Activated T-cell treated with anti-CD3 and anti-CD28 coated beads, Interleukin-2, amount 50 U/mL, for 72 hours (primary cell): ENCODE measurements at regions not wholly inside any gene's neighbourhood (a gene's known extent, or its start where the extent isn't known, plus 50 kb on each side); places are given as distances from the start of the nearest gene placed in this dataset.

ENCODE experiments used
- ATAC-seq, 2 donors: fragments of 150-1000 bp; cut with Tn5 transposase; replicated peaks in 1 of 2; 2 replicates each; pipeline ENCODE4 v1.10.0; 2021; ENCODE audit warnings: moderate library complexity in 2 of 2, mild to moderate bottlenecking in 1 of 2
- DNase-seq, 2 donors: peaks; one replicate each; pipeline ENCODE4 v3.0.0; 2021 to 2022; ENCODE audit warnings: mixed read lengths in 1 of 2
- H3K27ac Mint-ChIP-seq: one replicate; pipeline ENCODE4 v1.8.0; 2022; ENCODE audit warnings: mild to moderate bottlenecking, moderate library complexity, mixed read lengths
- H3K27me3 Mint-ChIP-seq: one replicate; pipeline ENCODE4 v1.8.0; 2022; ENCODE audit warnings: low read depth, mixed read lengths
- H3K36me3 Mint-ChIP-seq, 2 donors: one replicate each; pipeline ENCODE4 v1.8.0; 2022; ENCODE audit warnings: mixed read lengths in 2 of 2, mild to moderate bottlenecking in 1 of 2; ENCODE audit not compliant: insufficient read depth in 2 of 2
- H3K4me1 Mint-ChIP-seq: one replicate; pipeline ENCODE4 v1.8.0; 2022; ENCODE audit warnings: low read depth, mixed read lengths
- H3K4me3 Mint-ChIP-seq, 2 donors: one replicate each; pipeline ENCODE4 v1.8.0; 2022; ENCODE audit warnings: mild to moderate bottlenecking in 2 of 2, mixed read lengths in 2 of 2, moderate library complexity in 2 of 2
- H3K9me3 Mint-ChIP-seq, 2 donors: one replicate each; pipeline ENCODE4 v1.8.0; 2022; ENCODE audit warnings: mixed read lengths in 2 of 2

DNA sequence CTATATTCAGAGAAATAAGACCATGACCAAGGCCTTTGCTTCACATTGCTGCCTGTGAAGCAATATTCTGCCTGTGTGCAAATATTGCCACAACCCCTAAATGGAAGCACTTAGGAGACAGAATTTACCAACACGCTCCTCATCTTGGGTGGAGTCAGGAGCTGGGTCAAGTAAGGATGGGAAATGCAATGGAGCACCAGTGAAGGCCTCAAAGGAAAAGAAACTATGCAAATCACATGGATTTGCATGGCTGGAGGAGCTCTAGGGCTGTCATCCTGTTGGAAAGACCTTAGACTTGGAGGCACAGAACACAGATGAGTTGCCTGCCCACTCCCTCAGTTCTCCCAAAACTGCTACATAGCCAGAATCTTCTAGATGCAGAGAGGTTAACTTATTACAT is 435.5 kb downstream of the SIPA1L2 start:
- H3K9me3 Mint-ChIP-seq, result peaks cover 0 to 2% of the 10 kb centered on the region in 2 donors

GRCh38 chr1:232193451-232193783 is 436.5 kb downstream of the SIPA1L2 start:
- no peak for DNase-seq
- Mint-ChIP-seq H3K4me1 (no peaks in the 10 kb centered on the region), H3K27ac (no peak overlapping the region), H3K36me3 (no peaks in the 10 kb centered on the region), H3K9me3 (no peaks in the 10 kb centered on the region), H3K27me3 (peaks cover 7% of the 10 kb centered on the region), H3K4me3 (no peak overlapping the region)
- ATAC-seq, result no peak

More for the DNA sequence above, 435.5 kb downstream of the SIPA1L2 start:
- DNase-seq, result no peak
- Mint-ChIP-seq H3K36me3 (peaks cover 0 to 2% of the 10 kb centered on the region in 2 donors), H3K27me3 (peaks cover 7% of the 10 kb centered on the region), H3K4me1 (no peaks in the 10 kb centered on the region), H3K4me3 (no peak overlapping the region), H3K27ac (no peak overlapping the region)
- ATAC-seq, result no peak

GRCh38 chr1:232192781-232193450 is 437.0 kb downstream of the SIPA1L2 start:
- Mint-ChIP-seq H3K36me3 (no peaks in the 10 kb centered on the region), H3K4me3 (no peak overlapping the region), H3K4me1 (no peaks in the 10 kb centered on the region), H3K27ac (no peak overlapping the region), H3K27me3 (peaks cover 7% of the 10 kb centered on the region), H3K9me3 (no peaks in the 10 kb centered on the region)
- DNase-seq (no peak), ATAC-seq (no peak)

DNA sequence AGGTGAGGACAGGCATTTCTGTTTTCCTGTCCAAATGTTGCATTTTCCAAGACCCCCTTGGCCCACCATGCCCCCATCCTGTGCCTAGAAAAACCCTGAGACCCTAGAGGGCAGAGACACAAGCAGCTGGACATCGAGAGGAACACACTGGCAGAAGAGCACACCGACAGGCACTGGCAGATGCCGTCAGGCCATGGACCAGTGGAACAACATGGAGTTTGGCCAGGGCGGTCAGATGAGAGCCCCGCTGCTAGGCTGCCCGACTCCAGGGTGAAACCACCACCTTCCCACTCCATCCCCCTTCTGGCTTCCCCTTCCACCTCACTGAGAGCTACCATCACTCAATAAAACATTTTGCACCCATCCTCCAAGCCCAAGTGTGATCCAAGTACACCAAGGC is 438.4 kb downstream of the SIPA1L2 start:
- Mint-ChIP-seq H3K27ac (no peak overlapping the region), H3K9me3 (no peaks in the 10 kb centered on the region), H3K4me1 (no peaks in the 10 kb centered on the region), H3K27me3 (peaks cover 5% of the 10 kb centered on the region), H3K36me3 (no peaks in the 10 kb centered on the region), H3K4me3 (no peak overlapping the region)
- no peak for DNase-seq
- ATAC-seq, result no peak

DNA sequence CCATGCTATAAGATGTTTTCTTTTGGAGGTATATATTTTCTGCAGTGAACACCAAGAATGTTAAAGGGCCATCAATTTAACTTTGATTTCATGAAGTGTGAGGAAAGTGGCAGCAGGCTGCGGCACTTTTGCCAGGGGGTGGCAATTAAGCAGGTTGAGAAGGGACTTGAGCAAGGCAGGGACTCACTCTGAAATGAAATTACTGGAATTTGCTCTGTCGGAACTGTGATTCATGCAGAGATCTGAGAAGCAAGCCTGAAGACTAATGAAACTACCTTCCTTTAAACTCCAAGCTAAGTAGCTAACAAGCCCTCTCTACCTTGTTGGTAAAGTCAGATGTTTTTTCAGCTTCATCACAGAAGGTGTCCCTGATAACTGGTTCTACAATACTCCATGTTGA is 441.6 kb downstream of the SIPA1L2 start:
- peaks cover 5% of the 10 kb centered on the region for H3K27me3 Mint-ChIP-seq
- ATAC-seq, result no peak

GRCh38 chr1:232186931-232187330 is 443.0 kb downstream of the SIPA1L2 start:
- no peaks in the 10 kb centered on the region for H3K9me3 Mint-ChIP-seq
- no peak overlapping the region for H3K4me3 Mint-ChIP-seq
- H3K27ac Mint-ChIP-seq, result no peak overlapping the region
- H3K4me1 Mint-ChIP-seq, result no peaks in the 10 kb centered on the region
- H3K27me3 Mint-ChIP-seq, result peaks cover 5% of the 10 kb centered on the region
- ATAC-seq (no peak), DNase-seq (no peak)
- no peaks in the 10 kb centered on the region for H3K36me3 Mint-ChIP-seq

More for the DNA sequence above, 441.6 kb downstream of the SIPA1L2 start:
- H3K4me3 Mint-ChIP-seq, result no peak overlapping the region
- no peak overlapping the region for H3K27ac Mint-ChIP-seq
- H3K4me1 Mint-ChIP-seq, result no peaks in the 10 kb centered on the region
- no peak for DNase-seq
- no peaks in the 10 kb centered on the region for H3K9me3 Mint-ChIP-seq
- no peaks in the 10 kb centered on the region for H3K36me3 Mint-ChIP-seq

DNA sequence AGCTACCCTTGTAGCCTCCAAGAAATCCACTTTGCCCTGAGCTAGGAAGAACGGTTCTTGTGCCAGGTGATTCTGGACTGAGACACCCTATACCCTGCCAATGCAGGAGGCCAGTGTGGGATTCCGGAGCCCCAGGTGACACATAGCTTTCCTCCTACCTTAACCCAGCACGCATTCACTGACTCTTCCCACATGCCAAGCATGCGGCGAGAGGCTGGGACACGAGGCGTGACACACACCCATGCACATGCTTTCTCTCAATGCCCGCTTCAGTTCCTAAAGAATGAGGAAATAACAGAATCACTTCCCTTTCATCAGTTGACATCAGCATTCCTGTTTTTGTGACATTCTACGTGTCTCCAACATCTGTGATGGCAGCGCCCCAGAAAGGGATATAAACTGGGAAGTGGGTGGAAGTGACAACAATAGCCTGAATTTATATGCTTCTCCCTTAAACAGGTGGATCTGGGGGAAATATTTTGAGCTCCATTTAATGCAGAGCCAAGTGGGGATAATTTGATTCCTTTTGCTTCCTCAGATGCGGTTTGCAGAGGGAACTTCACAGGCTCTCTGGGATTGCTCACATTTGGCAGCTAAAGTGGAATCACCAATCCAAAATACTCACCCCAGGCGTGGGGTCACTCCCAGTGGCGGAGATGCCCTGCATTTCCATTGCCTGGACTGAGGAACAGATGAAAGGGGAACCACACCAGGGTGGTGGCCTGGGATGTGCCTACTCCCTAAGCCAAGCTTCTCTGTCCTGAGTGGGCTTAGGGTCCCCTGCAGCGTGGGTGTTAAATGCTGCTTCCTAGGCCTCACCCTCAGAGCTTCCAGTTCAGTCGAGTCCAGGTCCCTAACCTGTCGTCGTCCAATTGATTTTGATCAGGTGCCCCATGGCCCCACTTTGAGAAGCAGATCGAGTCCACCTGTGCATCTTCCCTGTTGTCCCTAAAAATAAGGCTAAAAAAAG is 445.1 kb downstream of the SIPA1L2 start:
- H3K36me3 Mint-ChIP-seq, result no peaks in the 10 kb centered on the region
- H3K9me3 Mint-ChIP-seq, result no peaks in the 10 kb centered on the region
- no peak overlapping the region for H3K4me3 Mint-ChIP-seq
- ATAC-seq, result no peak
- no peak overlapping the region for H3K27ac Mint-ChIP-seq
- DNase-seq, result no peak
- H3K27me3 Mint-ChIP-seq, result peaks cover 9% of the 10 kb centered on the region
- no peaks in the 10 kb centered on the region for H3K4me1 Mint-ChIP-seq

GRCh38 chr1:232183802-232184201 is 446.1 kb downstream of the SIPA1L2 start:
- Mint-ChIP-seq H3K27me3 (peaks cover 12% of the 10 kb centered on the region), H3K27ac (no peak overlapping the region), H3K36me3 (no peaks in the 10 kb centered on the region), H3K4me3 (no peak overlapping the region), H3K9me3 (no peaks in the 10 kb centered on the region), H3K4me1 (no peaks in the 10 kb centered on the region)
- ATAC-seq, result no peak
- DNase-seq, result no peak

- H3K27ac Mint-ChIP-seq, result no peak overlapping the region
- H3K36me3 Mint-ChIP-seq, result no peaks in the 10 kb centered on the region
- DNase-seq (no peak), ATAC-seq (no peak)
- H3K27me3 Mint-ChIP-seq, result peaks cover 16% of the 10 kb centered on the region
- no peaks in the 10 kb centered on the region for H3K9me3 Mint-ChIP-seq
- no peaks in the 10 kb centered on the region for H3K4me1 Mint-ChIP-seq
- H3K4me3 Mint-ChIP-seq, result no peak overlapping the region
Observed at GRCh38 chr1:232183266-232183800, 446.6 kb downstream of the SIPA1L2 start.

DNA sequence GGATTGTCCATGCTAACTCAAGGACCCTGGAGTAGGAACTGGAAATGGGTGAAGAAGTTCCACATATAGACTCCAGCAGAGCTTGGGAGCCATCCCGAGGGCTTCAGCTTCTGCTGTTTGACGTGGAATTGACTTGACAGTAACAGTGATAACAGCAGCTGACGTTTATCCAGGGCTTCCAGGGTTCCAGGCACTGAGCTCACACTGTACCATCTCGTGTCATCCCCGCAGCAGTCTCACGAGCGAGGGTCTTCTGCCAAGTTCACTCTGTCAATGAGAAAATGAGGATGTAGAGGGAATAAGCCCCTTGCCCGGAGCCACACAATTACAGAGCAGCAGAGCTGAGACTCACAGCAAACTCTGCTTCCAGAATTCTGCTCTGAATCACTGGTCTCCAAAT is 447.7 kb downstream of the SIPA1L2 start:
- DNase-seq (no peak), ATAC-seq (no peak)
- peaks cover 0 to under 1% of the 10 kb centered on the region in 2 donors for H3K9me3 Mint-ChIP-seq
- no peaks in the 10 kb centered on the region for H3K4me1 Mint-ChIP-seq
- H3K4me3 Mint-ChIP-seq, result no peak overlapping the region
- peaks cover 11% of the 10 kb centered on the region for H3K27me3 Mint-ChIP-seq
- H3K36me3 Mint-ChIP-seq, result no peaks in the 10 kb centered on the region
- H3K27ac Mint-ChIP-seq, result no peak overlapping the region

DNA sequence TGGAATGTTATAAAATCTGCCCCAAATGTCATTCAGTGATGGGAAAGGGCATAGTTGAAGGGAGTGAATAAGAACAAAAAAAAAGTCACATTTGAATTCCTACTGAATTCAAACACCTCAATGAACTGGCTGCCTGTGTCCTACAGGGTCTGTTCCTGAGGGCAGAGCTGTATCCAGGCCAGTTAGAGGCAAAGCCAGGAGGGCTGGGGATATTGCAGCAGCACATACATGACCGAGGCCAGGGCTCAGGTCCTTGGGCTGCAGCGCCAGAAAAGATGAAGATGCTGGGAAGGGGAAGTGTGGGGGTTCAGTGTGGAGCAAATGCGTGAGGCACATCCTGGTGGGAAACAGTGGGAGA is 449.2 kb downstream of the SIPA1L2 start:
- Mint-ChIP-seq H3K36me3 (peaks cover 2 to 3% of the 10 kb centered on the region in 2 donors), H3K27ac (no peak overlapping the region), H3K27me3 (peaks cover 18% of the 10 kb centered on the region), H3K4me1 (no peaks in the 10 kb centered on the region), H3K4me3 (no peak overlapping the region), H3K9me3 (peaks cover 0 to 4% of the 10 kb centered on the region in 2 donors)
- DNase-seq (no peak), ATAC-seq (no peak)

GRCh38 chr1:232179896-232180778 is 449.8 kb downstream of the SIPA1L2 start:
- Mint-ChIP-seq H3K27me3 (peaks cover 19% of the 10 kb centered on the region), H3K9me3 (peaks cover 0 to 4% of the 10 kb centered on the region in 2 donors), H3K4me1 (no peaks in the 10 kb centered on the region), H3K27ac (no peak overlapping the region), H3K4me3 (no peak overlapping the region), H3K36me3 (peaks cover 2 to 3% of the 10 kb centered on the region in 2 donors)
- no peak for DNase-seq
- ATAC-seq, result no peak

- Mint-ChIP-seq H3K36me3 (peaks cover 2 to 3% of the 10 kb centered on the region in 2 donors), H3K27ac (no peak overlapping the region), H3K4me3 (no peak overlapping the region), H3K4me1 (no peaks in the 10 kb centered on the region), H3K27me3 (peaks cover 27% of the 10 kb centered on the region), H3K9me3 (peaks cover 0 to 4% of the 10 kb centered on the region in 2 donors)
- DNase-seq (no peak), ATAC-seq (no peak)
Observed at GRCh38 chr1:232178191-232178590, 451.7 kb downstream of the SIPA1L2 start.
